ENCODE measurements at regions not wholly inside any gene's neighbourhood (a gene's known extent, or its start where the extent isn't known, plus 50 kb on each side); places are given as distances from the start of the nearest gene placed in this dataset.

GRCh38 chrX:109926743-109927662 is 75.9 kb upstream of the TMEM164 start (continued):
- TF ChIP-seq MYC (IDR thresholded peaks at IDR 0.05; ENCODE audit: borderline replicate concordance, low read length), result no peak

GRCh38 chrX:109927663-109928273 is 75.1 kb upstream of the TMEM164 start:
- 89% methylated on average over 4 of the region's 4 CpGs for WGBS (ENCODE audit: missing lambda C conversion rate)
- FAIRE-seq (no peak), DNase-seq (ENCODE audit: low read depth in 1 of 2, low spot score in 1 of 2) (no peak), ATAC-seq (no peak)
- POLR2A ChIA-PET, result no interaction called here
- Histone ChIP-seq H3K27ac (no peak overlapping the region), H3K4me1 (no peaks in the 10 kb centered on the region), H3K9me3 (no peaks in the 10 kb centered on the region), H3K4me2 (no peak overlapping the region), H3K4me3 (no peak overlapping the region)
- TF ChIP-seq RCOR1 (IDR thresholded peaks at IDR 0.05; ENCODE audit: low read depth, low read length) (no peak), CTCF (IDR thresholded peaks at IDR 0.05) (no peak), KDM1A (IDR thresholded peaks at IDR 0.05; ENCODE audit: low read depth) (no peak), NR3C1 (IDR thresholded peaks at IDR 0.05) (no peak), HOXB13 (CRISPR knock-in tag; IDR thresholded peaks at IDR 0.05; ENCODE audit: low read depth) (no peak), HEYL (CRISPR knock-in tag; IDR thresholded peaks at IDR 0.05) (no peak), RFX5 (IDR thresholded peaks at IDR 0.05) (no peak), JUNB (IDR thresholded peaks at IDR 0.05) (no peak), RAD21 (conservative IDR thresholded peaks at IDR 0.05 in 1 of 2, IDR thresholded peaks at IDR 0.05 in 1 of 2) (no peak), CHD4 (IDR thresholded peaks at IDR 0.05; ENCODE audit: borderline replicate concordance) (no peak), MAX (IDR thresholded peaks at IDR 0.05) (no peak), ATOH8 (CRISPR knock-in tag; IDR thresholded peaks at IDR 0.05; ENCODE audit: low read depth) (no peak), KDM5A (IDR thresholded peaks at IDR 0.05) (no peak), CBX2 (IDR thresholded peaks at IDR 0.05; ENCODE audit: borderline replicate concordance, low read depth) (no peak), HOXA7 (CRISPR knock-in tag; IDR thresholded peaks at IDR 0.05) (no peak), USF2 (IDR thresholded peaks at IDR 0.05) (no peak), MYC (IDR thresholded peaks at IDR 0.05; ENCODE audit: borderline replicate concordance, low read length) (no peak), CBX8 (IDR thresholded peaks at IDR 0.05) (no peak), HMGXB4 (CRISPR knock-in tag; IDR thresholded peaks at IDR 0.05; ENCODE audit: borderline replicate concordance) (no peak)
- CTCF ChIA-PET, result interaction anchor here (1.2 kb wide), 1 partner anchor 16 kb away, joined by 5 read pairs; no protein-coding TSS in a partner anchor
